Common myeloid progenitor, CD34-positive (primary cell): ENCODE measurements at regions not wholly inside any gene's neighbourhood (a gene's known extent, or its start where the extent isn't known, plus 50 kb on each side); places are given as distances from the start of the nearest gene placed in this dataset.
A peak's percentile ranks its signal among the peaks of the same experiment; 100 is the strongest.

ENCODE experiments used
- CTCF ChIA-PET: fragments of 350-600 bp; sonication (Branson Sonifier 250); formaldehyde crosslinking; loops from one replicate; lab custom pipeline; 2021; ENCODE audit warnings: antibody characterized with exemption; lab: Charles Lee
- POLR2A ChIA-PET: fragments of 350-600 bp; sonication (Branson Sonifier 250); formaldehyde crosslinking; loops from one replicate; lab custom pipeline; 2021; ENCODE audit warnings: antibody characterized with exemption; lab: Charles Lee
- DNase-seq, 3 donors: peaks; one replicate each; pipeline versions ENCODE4 v3.0.0 to v3.0.0-alpha.2; 2013
- H3K27ac ChIP-seq, 2 experiments: 1 replicate in 1 of 2; 2 replicates in 1 of 2; pipeline ENCODE4 v1.7.0; 2013; ENCODE audit warnings: inconsistent platforms in 2 of 2, low read length in 2 of 2, mild to moderate bottlenecking in 2 of 2, low read depth in 1 of 2, moderate library complexity in 1 of 2; ENCODE audit not compliant: severe bottlenecking in 2 of 2, insufficient read depth in 1 of 2, poor library complexity in 1 of 2
- H3K27me3 ChIP-seq, 5 experiments: replicated peaks in 2 of 5; 1 replicate in 3 of 5; 2 replicates in 2 of 5; pipeline versions ENCODE4 v1.6.1 to v1.7.0; 2013; ENCODE audit warnings: low read length in 4 of 5, mild to moderate bottlenecking in 2 of 5, moderate library complexity in 2 of 5, inconsistent platforms in 1 of 5; ENCODE audit not compliant: insufficient read depth in 5 of 5, control insufficient read depth in 4 of 5
- H3K36me3 ChIP-seq, 4 experiments: 1 replicate in 2 of 4; 2 replicates in 2 of 4; pipeline versions ENCODE4 v1.6.1 to v1.7.0; 2013; ENCODE audit warnings: low read length in 3 of 4, control low read depth in 1 of 4, mild to moderate bottlenecking in 1 of 4; ENCODE audit not compliant: control insufficient read depth in 4 of 4, insufficient read depth in 4 of 4
- H3K4me1 ChIP-seq, 4 experiments: 1 replicate in 3 of 4; 2 replicates in 1 of 4; pipeline versions ENCODE4 v1.6.1 to v1.7.1; 2013; ENCODE audit warnings: low read length in 3 of 4, mild to moderate bottlenecking in 3 of 4, control low read depth in 1 of 4, inconsistent platforms in 1 of 4, moderate library complexity in 1 of 4; ENCODE audit not compliant: control insufficient read depth in 4 of 4, insufficient read depth in 4 of 4; ENCODE audit errors: control extremely low read depth in 1 of 4
- H3K4me3 ChIP-seq, 7 experiments: 1 replicate in 4 of 7; 2 replicates in 3 of 7; pipeline versions ENCODE4 v1.5.1 to v1.7.0; 2013; ENCODE audit warnings: mild to moderate bottlenecking in 7 of 7, low read length in 6 of 7, moderate library complexity in 6 of 7, inconsistent platforms in 2 of 7, low read depth in 2 of 7, control low read depth in 1 of 7; ENCODE audit not compliant: insufficient read depth in 4 of 7, control insufficient read depth in 1 of 7; ENCODE audit errors: extremely low read depth in 1 of 7
- H3K9me3 ChIP-seq, 5 experiments: 1 replicate in 4 of 5; 2 replicates in 1 of 5; pipeline versions ENCODE4 v1.6.1 to v1.7.1; 2013; ENCODE audit warnings: low read length in 4 of 5, mild to moderate bottlenecking in 2 of 5, inconsistent platforms in 1 of 5, low read depth in 1 of 5, moderate library complexity in 1 of 5; ENCODE audit not compliant: control insufficient read depth in 4 of 5, insufficient read depth in 2 of 5; ENCODE audit errors: control extremely low read depth in 1 of 5
- WGBS: methylation state at CpG from one replicate; pipeline ENCODE4 v1.1.5; 2013; ENCODE audit not compliant: insufficient coverage; 5-methylcytosine and 5-hydroxymethylcytosine counted together

- ChIA-PET POLR2A (no interaction called here), CTCF (no interaction called here)
- Histone ChIP-seq H3K27ac (no peak overlapping the region), H3K36me3 (no peaks in the 10 kb centered on the region), H3K27me3 (no peaks in the 10 kb centered on the region), H3K9me3 (no peaks in the 10 kb centered on the region), H3K4me3 (no peak overlapping the region), H3K4me1 (no peaks in the 10 kb centered on the region)
- no peak for DNase-seq
- WGBS, result 30% methylated on average over 1 of the region's 2 CpGs
These were observed 143.0 kb upstream of the EGFLAM start for GRCh38 chr5:38115318-38115827.

- no peaks in the 10 kb centered on the region for H3K27me3 ChIP-seq
- no peak overlapping the region for H3K27ac ChIP-seq
- no peaks in the 10 kb centered on the region for H3K4me1 ChIP-seq
- 100% methylated on average over 1 of the region's 1 CpG for WGBS
- H3K36me3 ChIP-seq, result no peaks in the 10 kb centered on the region
- H3K9me3 ChIP-seq, result no peaks in the 10 kb centered on the region
- no peak overlapping the region for H3K4me3 ChIP-seq
- POLR2A ChIA-PET, result no interaction called here
- DNase-seq, result no peak
- CTCF ChIA-PET, result interaction anchor here (1.3 kb wide), 1 partner anchor 273 kb away, joined by 3 read pairs; no protein-coding TSS in a partner anchor
These were observed 144.5 kb upstream of the EGFLAM start for GRCh38 chr5:38113880-38114279.

GRCh38 chr5:38113456-38113855 lies 144.9 kb upstream of the EGFLAM start:
- Histone ChIP-seq H3K27me3 (no peaks in the 10 kb centered on the region), H3K36me3 (no peaks in the 10 kb centered on the region), H3K4me1 (no peaks in the 10 kb centered on the region), H3K9me3 (no peaks in the 10 kb centered on the region), H3K27ac (no peak overlapping the region), H3K4me3 (no peak overlapping the region)
- ChIA-PET CTCF (interaction anchor here (1.3 kb wide), 1 partner anchor 272 kb away, joined by 3 read pairs; no protein-coding TSS in a partner anchor), POLR2A (no interaction called here)
- DNase-seq, result no peak
- WGBS, result 83% methylated on average over 2 of the region's 5 CpGs

- 100% methylated on average over 1 of the region's 4 CpGs for WGBS
- Histone ChIP-seq H3K27ac (no peak overlapping the region), H3K4me3 (no peak overlapping the region), H3K9me3 (no peaks in the 10 kb centered on the region), H3K27me3 (no peaks in the 10 kb centered on the region), H3K36me3 (no peaks in the 10 kb centered on the region), H3K4me1 (no peaks in the 10 kb centered on the region)
- ChIA-PET POLR2A (no interaction called here), CTCF (no interaction called here)
- DNase-seq, result no peak
These were observed 145.4 kb upstream of the EGFLAM start for GRCh38 chr5:38112938-38113337.

GRCh38 chr5:38110130-38110529 lies 148.2 kb upstream of the EGFLAM start:
- WGBS, result no CpG with 5 or more reads among the region's 6 CpGs
- DNase-seq, result no peak
- ChIA-PET POLR2A (no interaction called here), CTCF (interaction anchor here (0.7 kb wide), 1 partner anchor 34 kb away, joined by 4 read pairs; no protein-coding TSS in a partner anchor)
- H3K9me3 ChIP-seq, result no peaks in the 10 kb centered on the region
- H3K4me1 ChIP-seq, result peaks cover 4 to 16% (median 11%) of the 10 kb centered on the region in 4 experiments
- no peaks in the 10 kb centered on the region for H3K27me3 ChIP-seq
- no peak overlapping the region for H3K4me3 ChIP-seq
- H3K36me3 ChIP-seq, result no peaks in the 10 kb centered on the region
- H3K27ac ChIP-seq, result no peak overlapping the region

GRCh38 chr5:38107096-38107495 lies 151.3 kb upstream of the EGFLAM start:
- CTCF ChIA-PET, result interaction anchor here (1.1 kb wide), 1 partner anchor 11 kb away, joined by 3 read pairs; no protein-coding TSS in a partner anchor
- Histone ChIP-seq H3K36me3 (no peaks in the 10 kb centered on the region), H3K4me1 (peaks cover 9 to 29% (median 22%) of the 10 kb centered on the region in 4 experiments), H3K4me3 (no peak overlapping the region), H3K9me3 (no peaks in the 10 kb centered on the region), H3K27me3 (no peaks in the 10 kb centered on the region), H3K27ac (no peak overlapping the region)
- 100% methylated on average over 3 of the region's 6 CpGs for WGBS
- POLR2A ChIA-PET, result no interaction called here
- DNase-seq, result no peak

- 67% methylated on average over 1 of the region's 4 CpGs for WGBS
- H3K4me3 ChIP-seq, result peak overlapping the region in 1 of 7 experiments; percentile 2
- H3K27ac ChIP-seq, result no peak overlapping the region
- ChIA-PET CTCF (interaction anchor here (1.1 kb wide), 1 partner anchor 12 kb away, joined by 3 read pairs; no protein-coding TSS in a partner anchor), POLR2A (no interaction called here)
- no peaks in the 10 kb centered on the region for H3K36me3 ChIP-seq
- no peaks in the 10 kb centered on the region for H3K27me3 ChIP-seq
- peak; percentile 28 to 66 (median 53) for DNase-seq
- peaks cover 9 to 29% (median 22%) of the 10 kb centered on the region in 4 experiments for H3K4me1 ChIP-seq
- no peaks in the 10 kb centered on the region for H3K9me3 ChIP-seq
These were observed 152.6 kb upstream of the EGFLAM start for GRCh38 chr5:38105801-38106200.
